GM18909 (cell line): ENCODE measurements at regions not wholly inside any gene's neighbourhood (a gene's known extent, or its start where the extent isn't known, plus 50 kb on each side); places are given as distances from the start of the nearest gene placed in this dataset.

ENCODE experiments used
- ATAC-seq: cut with Tn5 transposase; IDR thresholded peaks from one replicate; pipeline ENCODE4 v1.9.1; 2021; ENCODE audit warnings: mild to moderate bottlenecking; ENCODE audit not compliant: unreplicated experiment, poor library complexity

DNA sequence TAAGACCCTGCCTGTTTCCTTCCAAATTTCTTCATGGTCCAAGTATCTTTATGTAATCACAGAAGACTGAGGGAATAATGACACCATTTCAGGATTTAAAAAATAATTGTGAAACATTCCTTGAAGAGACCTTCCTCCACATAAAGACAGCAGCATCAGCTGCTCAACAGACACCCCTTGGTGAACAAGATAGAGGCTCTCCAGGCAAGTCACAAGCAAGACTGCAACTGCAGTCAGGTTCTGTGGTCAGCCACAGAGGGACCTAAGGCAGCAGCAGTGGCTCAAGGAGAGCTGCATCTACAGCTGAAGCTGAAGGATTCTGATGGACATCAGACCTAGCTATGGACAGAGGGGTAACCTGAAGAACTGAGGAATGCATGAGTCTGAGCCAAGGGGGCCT is 97.2 kb upstream of the C3orf80 start:
- ATAC-seq = peak; percentile 39

- peak; percentile 59 for ATAC-seq
These were observed 95.7 kb upstream of the C3orf80 start for GRCh38 chr3:160129459-160130061.

DNA sequence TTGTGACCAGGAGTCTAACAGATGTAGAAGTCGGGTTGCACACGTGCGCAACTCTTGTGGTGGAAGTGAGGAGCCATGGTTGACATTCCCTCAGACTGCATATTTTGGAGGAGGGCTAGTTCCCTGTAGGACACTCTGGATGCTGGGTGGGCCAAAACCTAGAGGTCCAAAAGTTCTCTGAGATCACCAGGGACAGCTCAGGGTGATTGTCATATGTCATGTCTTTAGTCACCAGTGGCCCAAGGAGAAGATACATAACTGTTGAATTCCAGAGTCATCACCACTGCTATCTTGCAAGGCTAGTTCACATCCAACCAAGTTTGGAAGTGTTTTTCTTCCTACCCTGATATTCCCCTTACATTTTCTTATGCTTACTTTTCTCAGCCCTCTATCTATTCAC is 95.2 kb upstream of the C3orf80 start:
- ATAC-seq = no peak

DNA sequence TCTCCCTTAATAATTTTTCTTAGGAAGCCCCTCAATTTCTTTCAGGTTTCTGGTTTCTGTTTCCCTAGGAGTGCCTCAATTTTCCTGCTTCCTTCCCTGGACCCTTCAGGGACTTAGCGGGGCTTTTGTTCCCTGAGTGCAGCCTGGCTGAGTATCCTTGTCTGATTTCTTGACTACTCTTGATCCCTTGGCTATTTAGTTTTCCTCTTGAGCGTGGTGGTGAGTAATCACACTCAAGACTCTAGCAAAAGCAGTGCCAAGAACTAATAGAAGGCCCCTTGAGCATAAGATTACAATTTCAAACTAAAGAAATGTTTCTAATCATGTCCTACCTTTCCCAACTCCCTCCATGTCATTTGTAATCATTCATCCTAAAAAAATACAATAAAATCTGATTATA is 94.3 kb upstream of the C3orf80 start:
- no peak for ATAC-seq

DNA sequence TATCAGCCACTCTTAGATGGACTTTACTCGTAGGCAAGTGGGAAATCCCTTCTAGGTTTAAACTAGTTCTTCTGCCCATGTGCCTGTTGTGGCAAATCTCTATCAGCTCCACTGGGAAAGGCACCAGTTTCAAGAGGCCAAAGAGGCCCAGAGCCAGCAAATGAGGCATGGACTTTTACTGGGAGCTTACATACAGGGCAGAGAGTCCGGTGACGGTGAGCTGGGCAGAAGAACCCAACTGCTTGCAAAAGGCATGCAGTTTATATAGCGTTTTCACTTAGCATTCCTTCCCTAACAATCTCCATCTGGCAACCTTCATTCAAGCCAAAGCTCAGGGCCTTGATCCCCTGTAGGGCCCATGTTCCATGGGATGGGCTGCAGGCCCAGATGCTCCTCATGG is 93.0 kb upstream of the C3orf80 start:
- ATAC-seq = no peak

DNA sequence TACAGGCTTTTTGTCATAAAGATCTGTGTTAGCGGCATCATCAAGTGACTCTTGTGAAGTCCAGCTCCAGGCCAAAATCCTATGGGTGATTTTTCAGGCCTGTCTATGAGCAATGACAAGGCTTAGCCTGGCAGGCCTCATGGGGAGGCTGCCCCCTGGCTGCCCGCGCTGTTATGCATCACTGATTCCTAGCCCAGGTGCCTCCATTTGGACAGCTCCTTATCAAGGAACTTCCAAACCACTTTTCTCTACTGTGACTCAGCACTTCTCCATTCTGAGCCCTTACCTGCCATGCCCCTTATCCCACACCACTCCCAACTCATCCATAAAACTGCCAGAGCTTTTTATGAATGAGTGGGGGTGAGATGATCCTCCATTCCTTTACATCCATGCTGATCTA is 91.5 kb upstream of the C3orf80 start:
- no peak for ATAC-seq

- no peak for ATAC-seq
These were observed 90.8 kb upstream of the C3orf80 start for GRCh38 chr3:160134454-160134853.

- no peak for ATAC-seq
These were observed 90.3 kb upstream of the C3orf80 start for GRCh38 chr3:160134964-160135363.

DNA sequence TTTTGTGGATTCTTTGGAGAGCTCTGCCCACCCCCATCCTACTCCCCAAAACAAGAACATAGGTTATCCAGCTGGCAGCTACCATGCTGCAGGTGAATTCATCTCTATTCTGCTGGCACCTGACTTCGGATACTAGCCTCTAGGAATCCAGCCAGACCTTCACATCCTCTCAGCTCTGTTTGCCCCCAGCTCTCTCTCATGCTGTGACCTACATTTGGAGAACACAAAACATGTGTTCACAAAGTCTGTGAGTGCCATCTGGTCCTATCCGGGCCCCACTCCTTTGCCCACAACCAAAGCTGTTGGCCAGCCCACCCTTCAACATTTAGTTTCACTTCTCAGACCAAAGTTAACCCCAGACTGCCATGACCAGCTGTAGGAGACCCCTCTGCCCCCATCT is 89.4 kb upstream of the C3orf80 start:
- peak; percentile 38 for ATAC-seq

DNA sequence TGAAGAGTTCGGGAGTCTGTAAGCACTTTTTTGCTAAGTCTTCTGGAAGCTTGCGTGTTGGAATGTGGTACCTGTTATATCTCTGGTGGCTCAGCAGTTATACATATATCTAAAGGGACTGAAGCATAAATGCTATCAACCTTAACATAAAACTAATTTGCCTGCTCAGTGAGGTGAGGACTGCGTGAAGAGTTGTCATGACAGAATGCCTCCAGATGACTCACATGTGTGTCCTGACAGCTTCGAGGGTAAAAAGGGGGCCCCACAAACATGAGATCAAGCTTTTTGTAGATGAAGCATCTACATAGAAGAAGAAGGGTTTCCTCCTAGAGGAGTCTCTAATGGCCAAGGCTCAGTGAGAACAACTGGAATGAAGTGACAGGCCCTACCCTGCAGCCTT is 88.8 kb upstream of the C3orf80 start:
- no peak for ATAC-seq

DNA sequence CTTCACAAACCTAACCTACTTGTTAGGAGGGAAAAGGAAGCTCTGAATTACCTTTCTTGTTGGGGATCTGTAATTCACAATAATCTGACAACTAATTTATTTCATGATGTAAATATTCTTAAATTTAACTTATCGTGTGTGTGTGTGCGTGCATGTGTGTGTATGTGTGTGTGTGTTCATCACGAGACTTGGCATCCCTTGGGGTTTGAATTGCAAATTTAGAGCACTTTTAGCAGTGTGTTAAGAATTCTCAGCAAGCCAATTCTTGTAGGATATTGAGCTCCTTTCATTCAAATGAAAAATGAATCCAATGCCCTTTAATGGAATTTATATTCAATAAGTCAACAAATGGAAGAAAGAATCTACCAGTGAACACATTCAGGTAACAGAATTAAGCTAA is 85.9 kb upstream of the C3orf80 start:
- ATAC-seq = no peak

- ATAC-seq = no peak
These were observed 84.5 kb upstream of the C3orf80 start for GRCh38 chr3:160140756-160141155.

DNA sequence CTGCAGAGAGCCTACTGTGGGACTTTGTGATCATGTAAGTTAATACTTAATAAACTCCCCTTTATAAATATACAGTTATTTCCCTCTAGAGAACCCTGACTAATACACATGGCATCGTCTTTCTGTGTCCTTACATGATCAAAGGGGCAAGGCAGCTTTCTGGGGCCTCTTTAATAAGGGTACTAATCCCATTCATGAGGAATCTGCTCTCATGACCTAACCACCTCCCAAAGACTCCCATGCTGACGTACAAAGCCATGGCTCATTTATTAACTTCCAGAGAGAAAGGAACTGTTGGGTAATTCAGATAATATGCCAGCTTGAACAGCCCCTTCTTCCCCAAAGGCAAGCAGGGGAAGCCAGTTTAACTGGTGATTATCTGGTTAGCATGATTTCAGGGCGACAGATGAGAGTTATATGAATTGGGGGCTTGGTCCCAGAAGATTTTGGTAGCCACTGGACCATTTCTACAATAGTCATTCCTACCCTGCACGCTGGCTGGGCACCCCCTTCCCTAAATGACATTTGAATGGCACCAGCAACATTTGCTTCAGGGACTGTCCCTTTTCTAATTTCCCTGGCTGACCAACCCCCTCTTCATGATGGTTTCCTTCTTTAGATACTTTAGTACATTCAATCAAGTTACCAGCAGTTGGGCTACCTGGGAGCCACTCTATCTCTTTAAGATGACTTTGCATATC is 83.6 kb upstream of the C3orf80 start:
- no peak for ATAC-seq

DNA sequence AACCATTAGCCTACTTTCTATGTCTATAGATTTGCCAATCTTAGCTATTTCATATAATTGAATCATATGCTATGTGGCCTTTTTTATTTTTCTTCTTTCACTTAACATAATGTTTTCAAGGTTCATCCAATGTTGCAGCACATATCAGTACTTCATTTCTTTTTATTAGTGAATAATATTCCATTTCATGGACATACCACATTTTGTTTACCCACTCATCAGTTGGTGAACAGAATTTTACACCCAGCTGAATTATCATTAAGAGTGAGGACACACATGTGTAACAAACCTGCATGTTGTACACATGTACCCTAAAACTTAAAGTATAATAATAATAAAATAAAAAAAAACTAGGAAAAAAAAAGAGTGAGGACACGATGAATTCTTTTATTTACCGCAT is 81.7 kb upstream of the C3orf80 start:
- ATAC-seq = no peak

DNA sequence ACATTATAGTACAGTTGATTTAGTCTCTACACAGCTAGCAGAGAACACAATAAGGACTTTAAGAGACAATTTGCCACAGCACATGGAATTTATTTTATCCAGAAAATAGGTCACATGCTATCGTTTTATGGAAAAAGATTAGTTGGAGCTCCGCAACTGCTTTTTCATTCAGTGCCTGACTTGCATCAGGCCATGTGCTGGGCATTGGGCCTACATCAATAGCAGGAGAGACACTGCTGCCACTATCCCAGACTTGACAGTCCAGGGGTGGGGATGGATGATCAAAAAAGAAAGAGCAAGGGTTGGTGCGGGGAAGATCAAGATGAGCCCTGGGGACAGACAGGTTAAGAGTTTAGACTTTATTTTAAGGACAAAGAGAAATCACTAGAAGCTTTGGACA is 75.2 kb upstream of the C3orf80 start:
- ATAC-seq = no peak

GRCh38 chr3:160150525-160150924 is 74.7 kb upstream of the C3orf80 start:
- ATAC-seq = no peak

- ATAC-seq = no peak
These were observed 72.6 kb upstream of the C3orf80 start for GRCh38 chr3:160152638-160153037.

DNA sequence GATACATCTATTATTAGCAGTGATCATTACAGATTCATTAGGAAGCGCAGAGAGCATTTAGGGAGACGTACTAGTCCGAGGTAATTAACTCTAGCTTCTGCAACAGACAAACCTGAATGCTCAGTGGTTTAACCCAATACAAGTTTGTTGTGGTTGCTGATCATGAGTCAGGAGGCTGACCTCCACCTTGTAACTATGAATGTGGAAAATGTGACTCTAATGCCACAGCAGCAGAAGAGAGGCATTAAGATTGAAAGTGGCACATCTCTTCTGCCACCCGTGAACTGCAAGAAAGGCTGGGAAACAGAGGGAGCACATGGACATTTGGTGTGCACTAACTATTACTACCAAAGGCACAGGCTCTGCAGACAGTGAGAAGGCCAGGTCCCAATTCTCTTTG is 71.2 kb upstream of the C3orf80 start:
- no peak for ATAC-seq

GRCh38 chr3:160154596-160154995 is 70.6 kb upstream of the C3orf80 start:
- no peak for ATAC-seq

- no peak for ATAC-seq
These were observed 67.9 kb upstream of the C3orf80 start for GRCh38 chr3:160157321-160157720.

DNA sequence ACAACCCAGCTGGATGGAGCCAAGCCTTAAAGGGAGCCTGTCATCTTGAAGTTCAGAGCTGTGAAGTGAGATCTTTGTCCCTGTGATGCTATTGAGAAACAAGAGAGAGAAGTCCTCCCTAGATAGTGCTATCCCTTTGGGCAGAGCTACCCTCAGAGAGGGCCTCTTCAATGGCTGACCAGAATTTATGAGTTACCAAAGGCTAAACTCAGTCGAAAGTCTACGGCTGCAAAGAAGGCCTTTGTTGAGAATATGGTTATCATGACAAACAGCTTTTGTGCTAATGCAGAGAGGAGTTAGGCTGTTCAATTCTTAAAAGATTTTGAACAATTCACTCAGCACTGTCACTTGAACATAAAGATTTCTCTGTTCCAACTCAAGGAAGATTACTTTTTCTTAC is 65.9 kb upstream of the C3orf80 start:
- ATAC-seq = no peak

GRCh38 chr3:160159806-160160205 is 65.4 kb upstream of the C3orf80 start:
- ATAC-seq = no peak
